Uterus (tissue), 2 donors: ENCODE measurements at regions not wholly inside any gene's neighbourhood (a gene's known extent, or its start where the extent isn't known, plus 50 kb on each side); places are given as distances from the start of the nearest gene placed in this dataset.

Experiments used
- POLR2A ChIP-seq, 2 donors: fragments of 450-650 bp; IDR thresholded peaks; one replicate each; pipeline ENCODE4 v1.6.1; 2016; ENCODE audit warnings: antibody characterized with exemption in 2 of 2, mild to moderate bottlenecking in 1 of 2, moderate library complexity in 1 of 2
- TF ChIP-seq, protein P1 (sequence below), 4 experiments: fragments of 200-600 bp in 2 of 4; fragments of 450-650 bp in 2 of 4; sonication (generic) in 2 of 4; IDR thresholded peaks; one replicate each; pipeline ENCODE4 v1.5.1; 2016 to 2019; ENCODE audit warnings: antibody characterized with exemption in 4 of 4, mild to moderate bottlenecking in 2 of 4, moderate library complexity in 1 of 4

DNA sequence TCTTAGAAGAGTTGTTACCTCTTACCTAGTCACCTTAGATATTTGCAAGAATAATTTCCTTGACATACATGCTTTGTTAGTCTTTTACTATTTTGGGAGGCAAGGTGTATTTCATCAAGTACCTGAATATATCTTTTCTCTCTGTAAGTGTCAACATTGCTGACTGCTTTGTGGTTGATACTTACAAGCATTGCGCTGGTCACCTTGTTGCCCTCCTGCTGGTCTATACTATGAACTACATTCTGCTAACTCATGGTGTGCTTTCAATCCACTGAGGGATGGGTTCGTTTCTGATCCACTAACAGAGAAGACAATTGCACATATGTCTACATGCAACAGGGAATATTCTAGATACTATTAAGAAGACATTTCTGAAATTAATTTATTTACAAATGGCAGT, 837.8 kb upstream of the COBL start:
- TF ChIP-seq POLR2A (IDR thresholded peaks at IDR 0.05) = no peak
- TF ChIP-seq, protein P1, sequence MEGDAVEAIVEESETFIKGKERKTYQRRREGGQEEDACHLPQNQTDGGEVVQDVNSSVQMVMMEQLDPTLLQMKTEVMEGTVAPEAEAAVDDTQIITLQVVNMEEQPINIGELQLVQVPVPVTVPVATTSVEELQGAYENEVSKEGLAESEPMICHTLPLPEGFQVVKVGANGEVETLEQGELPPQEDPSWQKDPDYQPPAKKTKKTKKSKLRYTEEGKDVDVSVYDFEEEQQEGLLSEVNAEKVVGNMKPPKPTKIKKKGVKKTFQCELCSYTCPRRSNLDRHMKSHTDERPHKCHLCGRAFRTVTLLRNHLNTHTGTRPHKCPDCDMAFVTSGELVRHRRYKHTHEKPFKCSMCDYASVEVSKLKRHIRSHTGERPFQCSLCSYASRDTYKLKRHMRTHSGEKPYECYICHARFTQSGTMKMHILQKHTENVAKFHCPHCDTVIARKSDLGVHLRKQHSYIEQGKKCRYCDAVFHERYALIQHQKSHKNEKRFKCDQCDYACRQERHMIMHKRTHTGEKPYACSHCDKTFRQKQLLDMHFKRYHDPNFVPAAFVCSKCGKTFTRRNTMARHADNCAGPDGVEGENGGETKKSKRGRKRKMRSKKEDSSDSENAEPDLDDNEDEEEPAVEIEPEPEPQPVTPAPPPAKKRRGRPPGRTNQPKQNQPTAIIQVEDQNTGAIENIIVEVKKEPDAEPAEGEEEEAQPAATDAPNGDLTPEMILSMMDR (IDR thresholded peaks at IDR 0.05) = no peak
